ENCODE measurements at regions not wholly inside any gene's neighbourhood (a gene's known extent, or its start where the extent isn't known, plus 50 kb on each side); places are given as distances from the start of the nearest gene placed in this dataset.

- Histone ChIP-seq H3K9ac (ENCODE audit: low read depth in 1 of 2, low read length in 2 of 2) (no peak overlapping the region), H3K9me3 (ENCODE audit: control insufficient read depth in 4 of 4, low read length in 3 of 4) (no peaks in the 10 kb centered on the region), H3K27me3 (ENCODE audit: control insufficient read depth in 4 of 4, insufficient read depth in 4 of 4, low read length in 3 of 4) (no peaks in the 10 kb centered on the region), H3K4me3 (ENCODE audit: low read depth in 1 of 3, low read length in 3 of 3) (no peak overlapping the region), H3K4me1 (ENCODE audit: control insufficient read depth in 4 of 4, insufficient read depth in 4 of 4, low read length in 3 of 4) (no peaks in the 10 kb centered on the region), H3K36me3 (ENCODE audit: control insufficient read depth in 4 of 4, insufficient read depth in 3 of 4, low read depth in 1 of 4, low read length in 3 of 4) (no peaks in the 10 kb centered on the region), H3K27ac (ENCODE audit: low read depth in 1 of 2, low read length in 2 of 2) (no peak overlapping the region)
- DNase-seq (ENCODE audit: low spot score), result no peak
- WGBS, result 10% methylated on average over 3 of the region's 3 CpGs
- TF ChIP-seq YY1 (IDR thresholded peaks at IDR 0.05), result no peak
- no peak for TF ChIP-seq FOXA2 (IDR thresholded peaks at IDR 0.05)
- TF ChIP-seq ATF3 (IDR thresholded peaks at IDR 0.05), result no peak
- no peak for TF ChIP-seq NR2F2 (IDR thresholded peaks at IDR 0.05)
- no peak for TF ChIP-seq EGR1 (IDR thresholded peaks at IDR 0.05; ENCODE audit: low read depth in 2 of 2)
- no peak for TF ChIP-seq JUND (IDR thresholded peaks at IDR 0.05)
- TF ChIP-seq ZBTB33 (IDR thresholded peaks at IDR 0.05), result no peak
- no peak for TF ChIP-seq RXRA (IDR thresholded peaks at IDR 0.05)
- TF ChIP-seq HNF4A (conservative IDR thresholded peaks at IDR 0.05), result no peak
- TF ChIP-seq HNF4G (IDR thresholded peaks at IDR 0.05), result no peak
- TF ChIP-seq SP1 (IDR thresholded peaks at IDR 0.05), result no peak
- no peak for TF ChIP-seq FOXA1 (IDR thresholded peaks at IDR 0.05)
- TF ChIP-seq CTCF (IDR thresholded peaks at IDR 0.05; ENCODE audit: low read depth, low read length, missing input control), result no peak
- TF ChIP-seq REST (IDR thresholded peaks at IDR 0.05), result no peak
- TF ChIP-seq MAX (IDR thresholded peaks at IDR 0.05), result no peak
- no peak for TF ChIP-seq GABPA (IDR thresholded peaks at IDR 0.05 in 1 of 2, conservative IDR thresholded peaks at IDR 0.05 in 1 of 2)
- TF ChIP-seq TAF1 (conservative IDR thresholded peaks at IDR 0.05), result no peak
- no peak for TF ChIP-seq RAD21 (IDR thresholded peaks at IDR 0.05)
Measured at GRCh38 chr11:80727315-80727714, 1286.5 kb upstream of the TENM4 start.

- Histone ChIP-seq H3K4me1 (ENCODE audit: control insufficient read depth in 4 of 4, insufficient read depth in 4 of 4, low read length in 3 of 4) (no peaks in the 10 kb centered on the region), H3K36me3 (ENCODE audit: control insufficient read depth in 4 of 4, insufficient read depth in 3 of 4, low read depth in 1 of 4, low read length in 3 of 4) (no peaks in the 10 kb centered on the region), H3K27ac (ENCODE audit: low read depth in 1 of 2, low read length in 2 of 2) (no peak overlapping the region), H3K4me3 (ENCODE audit: low read depth in 1 of 3, low read length in 3 of 3) (no peak overlapping the region), H3K27me3 (ENCODE audit: control insufficient read depth in 4 of 4, insufficient read depth in 4 of 4, low read length in 3 of 4) (no peaks in the 10 kb centered on the region), H3K9me3 (ENCODE audit: control insufficient read depth in 4 of 4, low read length in 3 of 4) (no peaks in the 10 kb centered on the region), H3K9ac (ENCODE audit: low read depth in 1 of 2, low read length in 2 of 2) (no peak overlapping the region)
- no peak for DNase-seq (ENCODE audit: low spot score)
- no peak for TF ChIP-seq SP1 (IDR thresholded peaks at IDR 0.05)
- no peak for TF ChIP-seq RAD21 (IDR thresholded peaks at IDR 0.05)
- TF ChIP-seq EGR1 (IDR thresholded peaks at IDR 0.05; ENCODE audit: low read depth in 2 of 2), result no peak
- no peak for TF ChIP-seq MAX (IDR thresholded peaks at IDR 0.05)
- no peak for TF ChIP-seq REST (IDR thresholded peaks at IDR 0.05)
Measured at GRCh38 chr11:80726236-80726635, 1285.4 kb upstream of the TENM4 start.

All from liver (tissue), 8 donors.